ENCODE measurements at regions not wholly inside any gene's neighbourhood (a gene's known extent, or its start where the extent isn't known, plus 50 kb on each side); places are given as distances from the start of the nearest gene placed in this dataset.

DNA sequence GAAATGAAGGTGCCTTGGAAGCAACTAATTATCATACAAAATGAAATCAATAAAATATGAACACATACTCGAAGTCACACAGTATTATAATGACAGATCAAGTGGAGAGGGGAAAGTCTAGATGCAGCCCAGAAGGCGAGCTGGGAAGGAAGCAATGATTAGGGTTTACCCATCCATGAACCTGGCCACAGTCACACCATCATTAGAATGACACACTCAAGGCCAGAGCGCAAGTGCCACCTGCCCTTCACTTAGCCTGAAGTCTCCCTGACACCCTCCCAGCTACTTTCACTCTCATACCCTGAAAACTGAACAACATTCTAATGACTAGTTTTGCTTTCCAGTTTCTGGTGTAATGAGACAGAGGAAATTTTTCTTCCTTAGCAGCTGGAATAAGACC, 302.8 kb upstream of the JARID2 start:
- no peak overlapping the region for H3K4me3 Mint-ChIP-seq
- ATAC-seq = no peak
- peaks cover 7% of the 10 kb centered on the region; the same call in 2 of the 3 replicates for H3K4me1 Mint-ChIP-seq
- no peaks in the 10 kb centered on the region; the same call in 2 of the 3 replicates for H3K36me3 Mint-ChIP-seq (ENCODE audit: low read depth)
- Histone ChIP-seq H3K36me3 (ENCODE audit: insufficient read depth) (no peaks in the 10 kb centered on the region), H3F3A (replicated peaks; ENCODE audit: low read depth) (no peaks in the 10 kb centered on the region), H3K9me2 (ENCODE audit: insufficient read depth) (no peaks in the 10 kb centered on the region), H3K4me3 (no peak overlapping the region), H3K79me2 (replicated peaks; ENCODE audit: insufficient read depth) (no peaks in the 10 kb centered on the region), H2AFZ (no peak overlapping the region), H3K4me2 (no peak overlapping the region), H4K20me1 (replicated peaks; ENCODE audit: insufficient read depth) (no peaks in the 10 kb centered on the region), H3K27ac (ENCODE audit: low read depth) (no peak overlapping the region), H3K4me1 (ENCODE audit: insufficient read depth) (no peaks in the 10 kb centered on the region), H3K27me3 (ENCODE audit: insufficient read depth) (no peaks in the 10 kb centered on the region)
- H3K27ac Mint-ChIP-seq = no peak overlapping the region
- no peak for DNase-seq (ENCODE audit: low spot score)
- TF ChIP-seq ZNF462 (CRISPR knock-in tag; IDR thresholded peaks at IDR 0.05) (no peak), EZH2phosphoT487 (IDR thresholded peaks at IDR 0.05; ENCODE audit: unreplicated experiment) (no peak), NANOG (IDR thresholded peaks at IDR 0.05; ENCODE audit: borderline replicate concordance) (no peak), STAT1 (IDR thresholded peaks at IDR 0.05; ENCODE audit: unreplicated experiment) (no peak), ETS1 (IDR thresholded peaks at IDR 0.05) (no peak)
- no peaks in the 10 kb centered on the region for H3K27me3 Mint-ChIP-seq (ENCODE audit: insufficient read depth, low read depth, poor library complexity)
- H3K9me3 Mint-ChIP-seq = no peaks in the 10 kb centered on the region

DNA sequence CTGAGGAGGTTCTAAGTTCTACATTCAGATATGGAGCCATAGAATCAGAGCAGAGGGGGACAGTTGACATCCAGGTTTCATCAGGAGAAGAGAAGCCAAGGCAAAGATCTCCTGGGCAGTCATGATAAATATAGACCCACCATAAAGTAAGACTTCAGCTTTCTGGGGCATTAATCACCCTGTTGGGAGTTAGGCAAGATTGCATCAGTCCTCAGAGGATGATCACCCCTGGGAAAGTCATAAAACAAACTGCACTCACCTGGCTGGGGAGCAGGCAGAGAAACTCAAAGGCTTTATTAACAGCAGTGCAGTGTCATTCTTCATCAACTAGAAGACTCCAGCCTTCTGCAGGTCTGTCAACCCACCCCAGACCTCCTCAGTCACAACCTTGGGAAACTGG, 301.3 kb upstream of the JARID2 start:
- H3K36me3 Mint-ChIP-seq (ENCODE audit: low read depth) = no peaks in the 10 kb centered on the region; the same call in 2 of the 3 replicates
- no peak overlapping the region; the same call in 1 of the 2 replicates for H3K27ac Mint-ChIP-seq
- Histone ChIP-seq H3K27me3 (ENCODE audit: insufficient read depth) (no peaks in the 10 kb centered on the region), H3K79me2 (replicated peaks; ENCODE audit: insufficient read depth) (no peaks in the 10 kb centered on the region; the same call in 1 of the 2 replicates), H3K4me2 (no peak overlapping the region), H4K20me1 (replicated peaks; ENCODE audit: insufficient read depth) (no peaks in the 10 kb centered on the region), H3K4me1 (ENCODE audit: insufficient read depth) (no peaks in the 10 kb centered on the region), H3K36me3 (ENCODE audit: insufficient read depth) (no peaks in the 10 kb centered on the region), H3F3A (replicated peaks; ENCODE audit: low read depth) (no peaks in the 10 kb centered on the region), H3K27ac (ENCODE audit: low read depth) (no peak overlapping the region), H3K4me3 (no peak overlapping the region), H3K9me2 (ENCODE audit: insufficient read depth) (no peaks in the 10 kb centered on the region), H2AFZ (no peak overlapping the region)
- no peak overlapping the region for H3K4me3 Mint-ChIP-seq
- H3K9me3 Mint-ChIP-seq = no peaks in the 10 kb centered on the region
- DNase-seq (ENCODE audit: low spot score) = no peak
- H3K4me1 Mint-ChIP-seq = peaks cover 7% of the 10 kb centered on the region; the same call in 2 of the 3 replicates
- peaks cover 3% of the 10 kb centered on the region for H3K27me3 Mint-ChIP-seq (ENCODE audit: insufficient read depth, low read depth, poor library complexity)
- no peak for ATAC-seq
- TF ChIP-seq EZH2phosphoT487 (IDR thresholded peaks at IDR 0.05; ENCODE audit: unreplicated experiment) (no peak), ETS1 (IDR thresholded peaks at IDR 0.05) (no peak), ZNF114 (CRISPR knock-in tag; IDR thresholded peaks at IDR 0.05) (no peak), ZNF331 (CRISPR knock-in tag; IDR thresholded peaks at IDR 0.05; ENCODE audit: low read depth) (no peak), NANOG (IDR thresholded peaks at IDR 0.05; ENCODE audit: borderline replicate concordance) (no peak), CREB1 (CRISPR knock-in tag; IDR thresholded peaks at IDR 0.05; ENCODE audit: low read depth) (no peak), CTCF (conservative IDR thresholded peaks at IDR 0.05; ENCODE audit: low read depth in 2 of 2) (no peak), POLR2AphosphoS5 (IDR thresholded peaks at IDR 0.05; ENCODE audit: low read depth) (no peak)
